Activated CD8-positive, alpha-beta memory T cell treated with anti-CD3 and anti-CD28 coated beads, Interleukin-2, amount 10 ng/mL, durations not matched to agents 7 days and 5 days (primary cell): ENCODE measurements at regions not wholly inside any gene's neighbourhood (a gene's known extent, or its start where the extent isn't known, plus 50 kb on each side); places are given as distances from the start of the nearest gene placed in this dataset.

Experiments
- ATAC-seq: fragments of 150-1000 bp; cut with Tn5 transposase; one replicate; pipeline ENCODE4 v1.10.0; 2021; ENCODE audit warnings: moderate library complexity
- CTCF ChIA-PET: fragments of 350-600 bp; sonication (Branson Sonifier 250); formaldehyde crosslinking; loops from one replicate; lab custom pipeline; 2021; ENCODE audit warnings: antibody characterized with exemption; lab: Charles Lee
- DNase-seq: peaks from one replicate; pipeline ENCODE4 v3.0.0-alpha.2; 2020
- H3K27ac Mint-ChIP-seq: one replicate; pipeline ENCODE4 v1.8.0; 2021; ENCODE audit warnings: mild to moderate bottlenecking, mixed read lengths
- H3K27me3 Mint-ChIP-seq: one replicate; pipeline ENCODE4 v1.8.0; 2021; ENCODE audit warnings: mixed read lengths
- H3K36me3 Mint-ChIP-seq: one replicate; pipeline ENCODE4 v1.8.0; 2021; ENCODE audit warnings: mild to moderate bottlenecking, mixed read lengths
- H3K4me1 Mint-ChIP-seq: one replicate; pipeline ENCODE4 v1.8.0; 2021; ENCODE audit warnings: mixed read lengths
- H3K4me3 Mint-ChIP-seq: one replicate; pipeline ENCODE4 v1.8.0; 2021; ENCODE audit warnings: mild to moderate bottlenecking, moderate library complexity, mixed read lengths
- H3K9me3 Mint-ChIP-seq: one replicate; pipeline ENCODE4 v1.8.0; 2022; ENCODE audit warnings: low read depth, mixed read lengths

GRCh38 chr22:49047447-49047846 is 780.2 kb downstream of the BRD1 start:
- H3K36me3 Mint-ChIP-seq = no peaks in the 10 kb centered on the region
- H3K4me3 Mint-ChIP-seq = no peak overlapping the region
- no peaks in the 10 kb centered on the region for H3K27me3 Mint-ChIP-seq
- no peaks in the 10 kb centered on the region for H3K4me1 Mint-ChIP-seq
- no peak overlapping the region for H3K27ac Mint-ChIP-seq
- ATAC-seq = no peak
- no peak for DNase-seq
- no peaks in the 10 kb centered on the region for H3K9me3 Mint-ChIP-seq
- CTCF ChIA-PET = interaction anchor here (2.1 kb wide), 1 partner anchor 257 kb away, joined by 13 read pairs; no protein-coding TSS in a partner anchor

GRCh38 chr22:49046546-49047361 is 780.9 kb downstream of the BRD1 start:
- no peak overlapping the region for H3K27ac Mint-ChIP-seq
- CTCF ChIA-PET = interaction anchor here (2.1 kb wide), 1 partner anchor 258 kb away, joined by 13 read pairs; no protein-coding TSS in a partner anchor
- peak; percentile 57 for ATAC-seq
- no peaks in the 10 kb centered on the region for H3K27me3 Mint-ChIP-seq
- H3K4me3 Mint-ChIP-seq = no peak overlapping the region
- H3K4me1 Mint-ChIP-seq = no peaks in the 10 kb centered on the region
- H3K36me3 Mint-ChIP-seq = no peaks in the 10 kb centered on the region
- no peaks in the 10 kb centered on the region for H3K9me3 Mint-ChIP-seq
- DNase-seq = peak; percentile 46

GRCh38 chr22:49046000-49046545 is 781.6 kb downstream of the BRD1 start:
- Mint-ChIP-seq H3K36me3 (no peaks in the 10 kb centered on the region), H3K27ac (no peak overlapping the region), H3K4me3 (no peak overlapping the region), H3K9me3 (no peaks in the 10 kb centered on the region), H3K4me1 (no peaks in the 10 kb centered on the region), H3K27me3 (no peaks in the 10 kb centered on the region)
- no peak for ATAC-seq
- no peak for DNase-seq
- CTCF ChIA-PET = interaction anchor here (2.1 kb wide), 1 partner anchor 259 kb away, joined by 13 read pairs; no protein-coding TSS in a partner anchor

GRCh38 chr22:49045276-49045675 is 782.4 kb downstream of the BRD1 start:
- DNase-seq (no peak), ATAC-seq (no peak)
- H3K4me3 Mint-ChIP-seq = no peak overlapping the region
- no peaks in the 10 kb centered on the region for H3K27me3 Mint-ChIP-seq
- CTCF ChIA-PET = interaction anchor here (2.1 kb wide), 1 partner anchor 259 kb away, joined by 13 read pairs; no protein-coding TSS in a partner anchor
- no peaks in the 10 kb centered on the region for H3K36me3 Mint-ChIP-seq
- no peaks in the 10 kb centered on the region for H3K4me1 Mint-ChIP-seq
- no peak overlapping the region for H3K27ac Mint-ChIP-seq
- no peaks in the 10 kb centered on the region for H3K9me3 Mint-ChIP-seq

GRCh38 chr22:49044776-49045175 is 782.9 kb downstream of the BRD1 start:
- H3K36me3 Mint-ChIP-seq = no peaks in the 10 kb centered on the region
- H3K9me3 Mint-ChIP-seq = no peaks in the 10 kb centered on the region
- H3K27me3 Mint-ChIP-seq = no peaks in the 10 kb centered on the region
- no peak overlapping the region for H3K4me3 Mint-ChIP-seq
- CTCF ChIA-PET = no interaction called here
- H3K4me1 Mint-ChIP-seq = no peaks in the 10 kb centered on the region
- no peak overlapping the region for H3K27ac Mint-ChIP-seq
- ATAC-seq (no peak), DNase-seq (no peak)

- ATAC-seq = no peak
- H3K4me3 Mint-ChIP-seq = no peak overlapping the region
- no peak for DNase-seq
- CTCF ChIA-PET = no interaction called here
- no peak overlapping the region for H3K27ac Mint-ChIP-seq
- H3K4me1 Mint-ChIP-seq = no peaks in the 10 kb centered on the region
- no peaks in the 10 kb centered on the region for H3K9me3 Mint-ChIP-seq
- no peaks in the 10 kb centered on the region for H3K27me3 Mint-ChIP-seq
- H3K36me3 Mint-ChIP-seq = no peaks in the 10 kb centered on the region
Observed at GRCh38 chr22:49044091-49044490, 783.6 kb downstream of the BRD1 start.

- CTCF ChIA-PET = no interaction called here
- no peak overlapping the region for H3K4me3 Mint-ChIP-seq
- H3K9me3 Mint-ChIP-seq = no peaks in the 10 kb centered on the region
- ATAC-seq (no peak), DNase-seq (no peak)
- H3K36me3 Mint-ChIP-seq = no peaks in the 10 kb centered on the region
- H3K27ac Mint-ChIP-seq = no peak overlapping the region
- no peaks in the 10 kb centered on the region for H3K27me3 Mint-ChIP-seq
- no peaks in the 10 kb centered on the region for H3K4me1 Mint-ChIP-seq
Observed at GRCh38 chr22:49042877-49043859, 784.5 kb downstream of the BRD1 start.

GRCh38 chr22:49042066-49042465 is 785.6 kb downstream of the BRD1 start:
- ATAC-seq = no peak

GRCh38 chr22:49040754-49041467 is 786.8 kb downstream of the BRD1 start:
- DNase-seq = no peak
- Mint-ChIP-seq H3K27me3 (no peaks in the 10 kb centered on the region), H3K9me3 (peaks cover 5% of the 10 kb centered on the region), H3K36me3 (no peaks in the 10 kb centered on the region), H3K4me3 (no peak overlapping the region), H3K4me1 (no peaks in the 10 kb centered on the region), H3K27ac (no peak overlapping the region)
- CTCF ChIA-PET = no interaction called here
- no peak for ATAC-seq

More at GRCh38 chr22:49042066-49042465, 785.6 kb downstream of the BRD1 start:
- H3K9me3 Mint-ChIP-seq = no peaks in the 10 kb centered on the region
- H3K27me3 Mint-ChIP-seq = no peaks in the 10 kb centered on the region
- no peaks in the 10 kb centered on the region for H3K36me3 Mint-ChIP-seq
- no peak overlapping the region for H3K27ac Mint-ChIP-seq
- CTCF ChIA-PET = no interaction called here
- no peaks in the 10 kb centered on the region for H3K4me1 Mint-ChIP-seq
- DNase-seq = no peak
- no peak overlapping the region for H3K4me3 Mint-ChIP-seq

GRCh38 chr22:49040111-49040510 is 787.6 kb downstream of the BRD1 start:
- Mint-ChIP-seq H3K4me3 (no peak overlapping the region), H3K36me3 (no peaks in the 10 kb centered on the region), H3K4me1 (no peaks in the 10 kb centered on the region), H3K27ac (no peak overlapping the region), H3K27me3 (no peaks in the 10 kb centered on the region), H3K9me3 (peaks cover 5% of the 10 kb centered on the region)
- DNase-seq (no peak), ATAC-seq (no peak)
- CTCF ChIA-PET = no interaction called here

GRCh38 chr22:49039625-49040024 is 788.0 kb downstream of the BRD1 start:
- CTCF ChIA-PET = no interaction called here
- H3K36me3 Mint-ChIP-seq = no peaks in the 10 kb centered on the region

GRCh38 chr22:49037701-49038245 is 789.9 kb downstream of the BRD1 start:
- no peaks in the 10 kb centered on the region for H3K36me3 Mint-ChIP-seq
- CTCF ChIA-PET = no interaction called here
- H3K9me3 Mint-ChIP-seq = peaks cover 5% of the 10 kb centered on the region
- DNase-seq (no peak), ATAC-seq (no peak)
- H3K4me1 Mint-ChIP-seq = no peaks in the 10 kb centered on the region
- H3K27me3 Mint-ChIP-seq = no peaks in the 10 kb centered on the region
- no peak overlapping the region for H3K27ac Mint-ChIP-seq
- H3K4me3 Mint-ChIP-seq = no peak overlapping the region

More at GRCh38 chr22:49039625-49040024, 788.0 kb downstream of the BRD1 start:
- Mint-ChIP-seq H3K27ac (no peak overlapping the region), H3K27me3 (no peaks in the 10 kb centered on the region), H3K4me1 (no peaks in the 10 kb centered on the region), H3K4me3 (no peak overlapping the region), H3K9me3 (peaks cover 5% of the 10 kb centered on the region)
- ATAC-seq = no peak
- DNase-seq = no peak
